HG02571 (cell line): ENCODE measurements at regions not wholly inside any gene's neighbourhood (a gene's known extent, or its start where the extent isn't known, plus 50 kb on each side); places are given as distances from the start of the nearest gene placed in this dataset.
"Not testable (repeated sequence)": the region's sequence is repeated elsewhere in the genome, so short reads cannot be mapped to it uniquely, and the experiment has no call there.

ENCODE experiments used
- ATAC-seq: cut with Tn5 transposase; IDR thresholded peaks from one replicate; pipeline ENCODE4 v1.9.1; 2021; ENCODE audit warnings: mild to moderate bottlenecking, moderate library complexity; ENCODE audit not compliant: unreplicated experiment

DNA sequence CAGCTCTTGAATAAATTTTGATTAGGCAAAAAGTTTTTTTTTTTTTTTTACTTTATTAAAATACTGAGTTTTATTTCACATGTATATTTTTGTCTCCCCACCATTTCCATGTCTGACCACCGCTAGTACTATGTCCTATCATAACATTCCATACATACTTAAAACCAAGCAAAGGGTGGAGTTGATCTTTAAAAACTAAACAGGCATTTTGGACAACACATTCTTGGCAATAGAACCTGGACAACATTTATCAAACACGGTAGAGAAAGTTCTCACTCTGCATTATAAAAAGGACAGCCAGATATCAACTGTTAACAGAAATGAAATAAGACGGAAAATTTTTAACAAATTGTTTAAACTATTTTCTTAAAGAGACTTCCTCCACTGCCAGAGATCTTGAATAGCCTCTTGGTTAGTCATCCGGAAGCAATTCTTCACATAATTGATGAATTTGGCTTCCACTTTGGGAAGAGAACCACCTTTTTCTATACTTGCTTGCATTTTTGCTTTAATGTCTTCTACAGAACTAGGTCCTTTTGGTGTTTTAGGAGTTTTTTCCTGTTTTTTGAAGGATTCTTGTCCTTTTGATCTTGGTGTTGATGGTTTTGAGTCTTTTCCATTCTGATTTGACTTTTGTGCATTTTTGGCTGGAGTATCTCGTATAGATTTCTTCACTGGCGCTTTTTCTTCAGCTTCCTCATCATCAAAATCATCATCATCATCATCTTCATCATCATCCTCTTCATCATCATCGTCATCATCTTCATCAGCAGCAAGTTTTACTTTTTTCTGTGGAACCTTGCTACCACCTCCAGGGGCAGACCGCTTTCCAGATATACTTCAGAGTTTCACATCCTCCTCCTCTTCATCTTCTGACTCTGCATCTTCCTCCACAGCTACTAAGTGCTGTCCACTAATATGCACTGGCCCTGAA, 58.7 kb downstream of the POU5F2 start:
- ATAC-seq = not testable (repeated sequence)

DNA sequence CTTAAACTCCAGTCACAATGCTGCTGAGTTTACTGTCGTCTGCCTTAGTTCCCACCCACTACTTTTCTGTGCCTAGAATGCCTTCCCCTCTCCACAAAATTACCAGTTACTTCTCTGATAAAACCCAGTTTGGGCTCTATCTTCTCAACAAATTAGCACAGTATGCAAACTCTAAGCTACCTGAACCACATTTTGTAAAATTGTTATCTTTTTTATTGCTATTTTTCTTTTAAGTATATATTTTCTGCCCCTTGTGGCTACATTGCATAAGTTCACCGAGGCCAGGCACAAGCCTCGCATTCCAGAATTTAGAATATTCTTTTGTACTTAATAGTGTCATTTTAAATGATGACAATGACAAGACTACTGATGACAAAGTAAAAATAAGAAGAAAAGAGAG, 60.0 kb downstream of the POU5F2 start:
- no peak for ATAC-seq

DNA sequence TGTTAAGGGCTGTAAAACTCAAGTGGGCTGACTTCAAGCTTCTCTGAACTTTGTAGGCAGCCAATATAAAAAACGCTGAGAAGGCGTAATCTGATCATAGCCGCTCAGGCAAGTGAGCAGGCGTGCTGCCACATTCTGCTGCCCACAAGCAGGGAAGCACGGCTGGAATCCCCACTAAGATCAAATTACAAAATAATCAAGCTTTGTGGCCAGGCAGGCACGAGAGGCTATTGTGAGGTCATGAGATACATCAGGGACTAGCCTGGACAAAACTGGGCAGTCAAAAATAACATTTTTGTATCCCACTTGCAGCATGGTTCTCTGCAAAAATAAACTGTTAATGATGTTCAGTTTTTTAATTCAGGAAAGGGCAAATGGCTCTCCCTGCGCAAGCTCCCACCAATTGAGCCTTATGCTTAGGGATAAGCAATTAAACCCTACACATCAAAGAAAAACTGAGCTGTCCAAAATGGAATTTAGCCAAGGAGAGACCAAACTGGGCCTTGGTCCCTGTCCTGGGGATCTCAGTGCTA, 64.0 kb downstream of the POU5F2 start:
- no peak for ATAC-seq

GRCh38 chr5:93676704-93677103, 64.7 kb downstream of the POU5F2 start:
- ATAC-seq = no peak

GRCh38 chr5:93675460-93676450, 65.6 kb downstream of the POU5F2 start:
- ATAC-seq = peak; percentile 63

- peak; percentile 45 for ATAC-seq
Observed at GRCh38 chr5:93674866-93675459, 66.4 kb downstream of the POU5F2 start.

- ATAC-seq = no peak
Observed at GRCh38 chr5:93674138-93674537, 67.3 kb downstream of the POU5F2 start.

DNA sequence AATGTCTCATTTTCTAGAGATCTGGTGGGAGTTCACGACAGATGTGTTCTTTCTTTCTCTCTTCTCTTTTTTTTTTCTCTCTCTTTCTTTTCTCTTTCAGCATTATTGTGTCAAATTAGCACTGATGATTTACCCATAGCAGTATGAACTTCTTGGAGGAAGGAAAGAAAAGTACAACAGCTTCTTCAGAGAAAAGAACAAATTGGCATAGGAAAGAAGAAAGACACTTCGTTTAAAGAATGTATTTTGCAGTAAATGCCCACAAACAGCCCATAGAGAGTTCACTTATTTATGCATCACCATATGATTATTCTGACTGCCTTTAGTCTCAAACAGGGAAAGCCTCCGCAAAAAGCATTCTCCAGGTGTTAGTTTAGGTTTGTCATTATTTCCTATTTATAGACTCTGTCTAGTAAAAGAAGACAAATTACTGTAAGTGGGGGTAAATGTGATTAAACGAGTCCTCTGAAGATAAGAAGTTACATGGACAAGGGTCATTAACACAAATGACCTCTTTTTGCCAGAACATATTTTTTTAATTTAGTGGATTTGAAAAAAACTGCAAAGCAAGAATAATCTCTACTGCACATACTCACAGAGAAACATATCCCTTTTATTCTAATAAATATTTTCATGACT, 68.0 kb downstream of the POU5F2 start:
- no peak for ATAC-seq

- ATAC-seq = no peak
Observed at GRCh38 chr5:93665648-93666047, 75.8 kb downstream of the POU5F2 start.

GRCh38 chr5:93660677-93661076, 77.7 kb downstream of the NR2F1 start:
- no peak for ATAC-seq

- no peak for ATAC-seq
Observed at GRCh38 chr5:93658044-93658443, 75.0 kb downstream of the NR2F1 start.

- no peak for ATAC-seq
Observed at GRCh38 chr5:93654676-93655075, 71.7 kb downstream of the NR2F1 start.

DNA sequence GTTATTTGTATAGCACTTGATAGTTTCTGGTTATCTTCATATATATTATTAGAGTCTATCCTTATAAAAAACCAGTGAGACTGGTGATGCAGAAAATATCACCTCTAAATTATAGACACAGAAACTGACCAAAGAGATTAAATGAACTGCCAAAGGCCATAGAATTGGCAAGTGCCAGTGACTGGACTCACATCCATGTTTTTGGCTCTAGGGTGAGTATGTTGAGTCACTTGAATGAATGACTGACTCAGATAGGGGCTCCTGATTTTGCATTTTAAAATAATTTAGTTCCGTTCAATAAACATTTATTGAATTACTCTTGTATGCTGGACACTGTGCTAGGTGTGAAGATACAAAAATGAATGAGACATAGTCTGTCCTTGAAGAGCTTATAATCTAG, 70.7 kb downstream of the NR2F1 start:
- ATAC-seq = no peak

DNA sequence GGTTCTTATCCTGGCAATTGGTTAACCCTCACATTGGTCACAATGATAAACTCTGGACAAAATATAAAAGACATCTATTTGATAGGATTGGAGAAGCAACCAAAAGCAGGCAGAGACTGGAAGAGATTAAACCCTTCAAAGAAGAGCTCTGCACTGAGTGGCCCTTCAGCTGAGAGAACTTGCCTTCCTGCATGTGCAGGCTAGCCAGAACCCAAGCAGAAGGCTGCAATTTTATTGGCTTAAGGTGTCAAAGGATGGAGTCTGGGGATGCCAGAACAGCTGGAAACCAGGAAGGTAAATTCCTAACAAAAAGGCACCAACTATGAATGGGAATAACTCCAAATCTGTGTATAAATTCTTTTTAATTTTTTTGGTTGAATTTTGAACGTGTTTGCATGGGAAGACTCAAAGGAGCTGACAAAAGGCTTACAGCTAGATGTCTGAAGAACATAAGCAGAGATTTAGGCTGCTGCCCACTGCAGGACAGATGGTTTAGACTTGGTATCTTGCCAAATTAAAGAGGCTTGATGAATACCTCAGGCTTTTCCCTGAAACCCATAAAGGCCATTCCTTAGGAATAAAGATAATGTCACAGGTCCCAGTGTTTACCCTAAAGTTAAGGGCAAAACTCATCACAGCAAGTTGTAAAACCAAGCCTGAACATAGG, 66.3 kb downstream of the NR2F1 start:
- no peak for ATAC-seq

GRCh38 chr5:93644760-93645159, 61.7 kb downstream of the NR2F1 start:
- ATAC-seq = no peak
